ENCODE measurements at regions not wholly inside any gene's neighbourhood (a gene's known extent, or its start where the extent isn't known, plus 50 kb on each side); places are given as distances from the start of the nearest gene placed in this dataset.

- no peak for TF ChIP-seq POLR2AphosphoS5 (IDR thresholded peaks at IDR 0.05)
- no peak for TF ChIP-seq CTCF (IDR thresholded peaks at IDR 0.05)
Observed at GRCh38 chr18:35880788-35881455, 91.6 kb upstream of the RMP24 start.
